Endothelial cell of umbilical vein (primary cell): ENCODE measurements at regions not wholly inside any gene's neighbourhood (a gene's known extent, or its start where the extent isn't known, plus 50 kb on each side); places are given as distances from the start of the nearest gene placed in this dataset.

Source experiments
- BruUV-seq: library from RNA; stranded (reverse); fragments of 400-500 nt; replicated peaks from 2 replicates; lab custom pipeline; 2021; lab: Mats Ljungman, UMichigan
- CTCF ChIA-PET: fragments of 300-600, 350-600 bp; sonication (Branson Sonifier 250); formaldehyde crosslinking; loops from one replicate; lab custom pipeline; 2021; ENCODE audit warnings: antibody characterized with exemption, inconsistent platforms; lab: Charles Lee
- POLR2A ChIA-PET: fragments of 300-600, 350-600 bp; sonication (Branson Sonifier 250); formaldehyde crosslinking; loops from one replicate; lab custom pipeline; 2021; ENCODE audit warnings: antibody characterized with exemption, inconsistent platforms; lab: Charles Lee
- DNase-seq: peaks from one replicate; pipeline ENCODE4 v3.0.0-alpha.2; 2011; ENCODE audit warnings: low read depth, low spot score
- FAIRE-seq: peaks from 2 replicates; lab custom pipeline; 2011; peaks lifted over from hg19 to GRCh38; lab: Jason Lieb, UNC
- H2AFZ ChIP-seq: 2 replicates; pipeline ENCODE4 v1.6.0; 2012; ENCODE audit warnings: low read depth, low read length, control low read depth, inconsistent platforms
- H3K27ac ChIP-seq: 2 replicates; pipeline ENCODE4 v1.5.1; 2011; ENCODE audit warnings: low read depth, mild to moderate bottlenecking, control low read depth, low read length, moderate library complexity; ENCODE audit not compliant: insufficient read depth
- H3K27me3 ChIP-seq, 2 experiments: 2 replicates each; pipeline versions ENCODE4 v1.6.0 to v1.6.1; 2011; ENCODE audit warnings: low read length in 2 of 2, mixed read lengths in 1 of 2; ENCODE audit not compliant: control insufficient read depth in 2 of 2, insufficient read depth in 2 of 2
- H3K36me3 ChIP-seq, 2 experiments: 2 replicates in 1 of 2; 3 replicates in 1 of 2; pipeline ENCODE4 v1.5.1; 2011; ENCODE audit warnings: low read length in 2 of 2, mild to moderate bottlenecking in 1 of 2, moderate library complexity in 1 of 2; ENCODE audit not compliant: control insufficient read depth in 2 of 2, insufficient read depth in 2 of 2; ENCODE audit errors: extremely low read depth in 1 of 2
- H3K4me1 ChIP-seq: 3 replicates; pipeline ENCODE4 v1.5.1; 2011; ENCODE audit warnings: mild to moderate bottlenecking, low read length; ENCODE audit not compliant: control insufficient read depth, insufficient read depth; ENCODE audit errors: extremely low read depth
- H3K4me2 ChIP-seq: 2 replicates; pipeline ENCODE4 v1.6.1; 2011; ENCODE audit warnings: low read length, control low read depth, mixed read lengths; ENCODE audit not compliant: insufficient read depth
- H3K4me3 ChIP-seq, 3 experiments: fragments of 200-600 bp in 1 of 3; sonication (generic), shearing (Covaris generic) in 1 of 3; replicated peaks in 1 of 3; 2 replicates each; pipeline ENCODE4 v1.5.1; 2011 to 2016; ENCODE audit warnings: control low read depth in 3 of 3, low read length in 3 of 3, mild to moderate bottlenecking in 2 of 3, inconsistent platforms in 1 of 3, low read depth in 1 of 3, moderate library complexity in 1 of 3; ENCODE audit not compliant: insufficient read depth in 1 of 3
- H3K79me2 ChIP-seq: 2 replicates; pipeline ENCODE4 v1.6.0; 2012; ENCODE audit warnings: low read length, inconsistent platforms; ENCODE audit not compliant: control insufficient read depth, insufficient read depth
- H3K9ac ChIP-seq: replicated peaks from 2 replicates; pipeline ENCODE3; 2011; ENCODE audit warnings: low read length, control low read depth; ENCODE audit not compliant: insufficient read depth; ENCODE audit errors: extremely low read depth
- H3K9me1 ChIP-seq: replicated peaks from 3 replicates; pipeline ENCODE4 v1.6.0; 2011; ENCODE audit warnings: mild to moderate bottlenecking, low read length; ENCODE audit not compliant: control insufficient read depth, insufficient read depth; ENCODE audit errors: extremely low read depth
- H3K9me3 ChIP-seq: replicated peaks from 2 replicates; pipeline ENCODE4 v1.5.1; 2012; ENCODE audit warnings: low read length, inconsistent platforms; ENCODE audit not compliant: control insufficient read depth, insufficient read depth
- H4K20me1 ChIP-seq: replicated peaks from 2 replicates; pipeline ENCODE3; 2011; ENCODE audit warnings: mild to moderate bottlenecking, low read length; ENCODE audit not compliant: control insufficient read depth, insufficient read depth; ENCODE audit errors: extremely low read depth
- CTCF ChIP-seq, 2 donors: IDR thresholded peaks; 1 replicate in 1 of 2; 2 replicates in 1 of 2; pipeline ENCODE4 v1.5.1; 2011; ENCODE audit warnings: low read length in 2 of 2, mild to moderate bottlenecking in 2 of 2, moderate library complexity in 2 of 2, control low read depth in 1 of 2, inconsistent platforms in 1 of 2, low read depth in 1 of 2; ENCODE audit not compliant: insufficient read depth in 1 of 2; ENCODE audit errors: extremely low read depth in 1 of 2
- EZH2 ChIP-seq: IDR thresholded peaks from 2 replicates; pipeline ENCODE4 v1.6.1; 2012; ENCODE audit warnings: borderline replicate concordance, low read depth, mild to moderate bottlenecking, moderate library complexity, low read length, inconsistent platforms; ENCODE audit not compliant: severe bottlenecking
- FOS ChIP-seq: IDR thresholded peaks from 2 replicates; pipeline ENCODE4 v1.6.1; 2011; ENCODE audit warnings: mild to moderate bottlenecking, low read length, moderate library complexity, borderline replicate concordance; ENCODE audit not compliant: insufficient read depth
- GATA2 ChIP-seq: IDR thresholded peaks from 2 replicates; pipeline ENCODE4 v1.7.0; 2011; ENCODE audit warnings: low read depth, mild to moderate bottlenecking, moderate library complexity, mixed read lengths, low read length; ENCODE audit not compliant: insufficient read length, insufficient read depth
- JUN ChIP-seq: IDR thresholded peaks from 2 replicates; pipeline ENCODE4 v1.6.1; 2011; ENCODE audit warnings: borderline replicate concordance, low read depth; ENCODE audit not compliant: insufficient read length, insufficient read depth
- MYC ChIP-seq: IDR thresholded peaks from one replicate; pipeline ENCODE4 v1.6.1; 2011; ENCODE audit warnings: mild to moderate bottlenecking, low read depth, low read length
- POLR2A ChIP-seq: IDR thresholded peaks from 2 replicates; pipeline ENCODE4 v1.6.1; 2012; ENCODE audit warnings: low read depth, mild to moderate bottlenecking, control low read depth, low read length
- POLR2AphosphoS5 ChIP-seq: IDR thresholded peaks from 2 replicates; pipeline ENCODE4 v1.6.1; 2012; ENCODE audit warnings: low read depth, mild to moderate bottlenecking, control low read depth, low read length, moderate library complexity; ENCODE audit not compliant: insufficient read depth
- dilution Hi-C: fragments of 300-500 bp; cut with MboI; formaldehyde crosslinking; loops from one replicate; pipeline ENCODE4 v1.15.0; 2019; ENCODE audit warnings: low sequenced_read_pairs; ENCODE audit not compliant: extremely low pct_ligation_motif_present
- intact Hi-C: fragments of 100-400 bp; cut with micrococcal nuclease; formaldehyde crosslinking; loops from one replicate; pipeline ENCODE4 v1.10.0; 2022
- TF ChIP-seq, protein P1 (sequence below): IDR thresholded peaks from 2 replicates; pipeline ENCODE4 v1.6.1; 2011; ENCODE audit not compliant: insufficient read depth, insufficient read length

GRCh38 chr6:144438103-144438502 is 153.0 kb downstream of the UTRN start:
- CTCF ChIA-PET = no interaction called here

More at GRCh38 chr6:144438103-144438502, 153.0 kb downstream of the UTRN start:
- POLR2A ChIA-PET = no interaction called here
- H3K27me3 ChIP-seq = no peaks in the 10 kb centered on the region
- H3K4me1 ChIP-seq = peaks cover 14% of the 10 kb centered on the region
- peaks cover 3% of the 10 kb centered on the region for H3K9me3 ChIP-seq
- FAIRE-seq (no peak), DNase-seq (no peak)
- no peak overlapping the region for H3K27ac ChIP-seq
- H3K79me2 ChIP-seq = peaks cover 5% of the 10 kb centered on the region
- BruUV-seq = no TSS peak
- peaks cover 24 to 35% of the 10 kb centered on the region in 2 experiments for H3K36me3 ChIP-seq
- H3K4me2 ChIP-seq = no peak overlapping the region
- no peaks in the 10 kb centered on the region for H3K9me1 ChIP-seq
- TF ChIP-seq, protein P1, sequence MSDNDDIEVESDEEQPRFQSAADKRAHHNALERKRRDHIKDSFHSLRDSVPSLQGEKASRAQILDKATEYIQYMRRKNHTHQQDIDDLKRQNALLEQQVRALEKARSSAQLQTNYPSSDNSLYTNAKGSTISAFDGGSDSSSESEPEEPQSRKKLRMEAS = no peak
- TF ChIP-seq FOS = no peak
- TF ChIP-seq MYC = no peak
- no peak for TF ChIP-seq POLR2AphosphoS5
- TF ChIP-seq POLR2A = no peak
- no peak for TF ChIP-seq CTCF (IDR thresholded peaks at IDR 0.05; ENCODE audit: extremely low read depth in 1 of 2, insufficient read depth in 1 of 2, low read depth in 1 of 2, low read length in 2 of 2)
- no peak for TF ChIP-seq EZH2
- no peak for TF ChIP-seq JUN
- no peak for TF ChIP-seq GATA2
- intact Hi-C loops = no loop called here
- dilution Hi-C loops = no loop called here
- no peaks in the 10 kb centered on the region for H4K20me1 ChIP-seq
- no peak overlapping the region for H2AFZ ChIP-seq
- H3K4me3 ChIP-seq = no peak overlapping the region
- H3K9ac ChIP-seq = no peak overlapping the region
